Transverse colon (tissue), 4 donors: ENCODE measurements at regions not wholly inside any gene's neighbourhood (a gene's known extent, or its start where the extent isn't known, plus 50 kb on each side); places are given as distances from the start of the nearest gene placed in this dataset.
"Not testable (repeated sequence)": the region's sequence is repeated elsewhere in the genome, so short reads cannot be mapped to it uniquely, and the experiment has no call there.

Source experiments
- DNase-seq: peaks from one replicate; pipeline ENCODE4 v3.0.0-alpha.2; 2019
- H3K27ac ChIP-seq, 4 donors: fragments of 200-600 bp; sonication (generic); 2 replicates each; pipeline ENCODE4 v1.5.1; 2016 to 2018; ENCODE audit warnings: inconsistent platforms in 4 of 4
- H3K27me3 ChIP-seq: fragments of 200-600 bp; sonication (generic); 2 replicates; pipeline ENCODE4 v1.5.1; 2017; ENCODE audit warnings: inconsistent platforms
- H3K36me3 ChIP-seq, 4 donors: fragments of 200-600 bp; sonication (generic); 2 replicates each; pipeline ENCODE4 v1.5.1; 2017 to 2019; ENCODE audit warnings: inconsistent platforms in 4 of 4
- H3K4me1 ChIP-seq, 4 donors: fragments of 200-600 bp; sonication (generic); 2 replicates each; pipeline ENCODE4 v1.5.1; 2017 to 2020; ENCODE audit warnings: inconsistent platforms in 4 of 4
- H3K4me3 ChIP-seq, 4 donors: fragments of 200-600 bp; sonication (generic); 1 replicate in 1 of 4; 2 replicates in 3 of 4; pipeline versions ENCODE4 v1.5.1 to v1.6.1; 2017 to 2019; ENCODE audit warnings: inconsistent platforms in 4 of 4
- H3K9me3 ChIP-seq, 2 donors: fragments of 200-600 bp; sonication (generic); 2 replicates each; pipeline ENCODE4 v1.5.1; 2017 to 2019; ENCODE audit warnings: inconsistent platforms in 2 of 2
- EP300 ChIP-seq: sonication (generic); formaldehyde crosslinking; IDR thresholded peaks from one replicate; pipeline ENCODE4 v1.6.1; 2017; ENCODE audit warnings: antibody characterized with exemption, low read depth
- POLR2A ChIP-seq: fragments of 450-650 bp; IDR thresholded peaks from one replicate; pipeline ENCODE4 v1.6.1; 2016; ENCODE audit warnings: antibody characterized with exemption, mild to moderate bottlenecking, moderate library complexity
- POLR2AphosphoS5 ChIP-seq, 3 donors: sonication (generic); formaldehyde crosslinking; IDR thresholded peaks; one replicate each; pipeline ENCODE4 v1.6.1; 2016; ENCODE audit warnings: antibody characterized with exemption in 3 of 3
- WGBS, 2 donors: methylation state at CpG; one replicate each; pipeline ENCODE4 v1.1.5; 2018; ENCODE audit warnings: low coverage in 1 of 2; 5-methylcytosine and 5-hydroxymethylcytosine counted together
- in situ Hi-C, 4 donors: fragments of 200-750 bp; cut with MboI; loops; one replicate each; pipeline versions ENCODE4 v1.15.0 to v1.15.1; 2017; ENCODE audit warnings: low sequenced_read_pairs in 3 of 4, low pct_ligation_motif_present in 1 of 4, low pct_unique_long_range_greater_than_20kb in 1 of 4
- intact Hi-C: fragments of 100-400 bp; cut with DNase I; formaldehyde crosslinking; loops from one replicate; pipeline ENCODE4 v1.15.1; 2023; ENCODE audit warnings: low total_unique reads
- TF ChIP-seq, protein P1 (sequence below), 5 experiments: fragments of 200-600 bp in 3 of 5; fragments of 450-650 bp in 2 of 5; sonication (generic) in 3 of 5; IDR thresholded peaks; 1 replicate in 2 of 5; 2 replicates in 3 of 5; pipeline ENCODE4 v1.5.1; 2016 to 2017; ENCODE audit warnings: antibody characterized with exemption in 5 of 5, inconsistent platforms in 3 of 5, mild to moderate bottlenecking in 2 of 5, moderate library complexity in 1 of 5

GRCh38 chr18:1304392-1304992 lies 399.8 kb downstream of the ADCYAP1 start:
- H3K27ac ChIP-seq = no peak overlapping the region
- 44% methylated on average over 4 of the region's 4 CpGs for WGBS, 2 donors
- no peak for DNase-seq
- intact Hi-C loops = no loop called here
- TF ChIP-seq POLR2A (no peak), POLR2AphosphoS5 (IDR thresholded peaks at IDR 0.05) (no peak), EP300 (no peak)
- TF ChIP-seq, protein P1, sequence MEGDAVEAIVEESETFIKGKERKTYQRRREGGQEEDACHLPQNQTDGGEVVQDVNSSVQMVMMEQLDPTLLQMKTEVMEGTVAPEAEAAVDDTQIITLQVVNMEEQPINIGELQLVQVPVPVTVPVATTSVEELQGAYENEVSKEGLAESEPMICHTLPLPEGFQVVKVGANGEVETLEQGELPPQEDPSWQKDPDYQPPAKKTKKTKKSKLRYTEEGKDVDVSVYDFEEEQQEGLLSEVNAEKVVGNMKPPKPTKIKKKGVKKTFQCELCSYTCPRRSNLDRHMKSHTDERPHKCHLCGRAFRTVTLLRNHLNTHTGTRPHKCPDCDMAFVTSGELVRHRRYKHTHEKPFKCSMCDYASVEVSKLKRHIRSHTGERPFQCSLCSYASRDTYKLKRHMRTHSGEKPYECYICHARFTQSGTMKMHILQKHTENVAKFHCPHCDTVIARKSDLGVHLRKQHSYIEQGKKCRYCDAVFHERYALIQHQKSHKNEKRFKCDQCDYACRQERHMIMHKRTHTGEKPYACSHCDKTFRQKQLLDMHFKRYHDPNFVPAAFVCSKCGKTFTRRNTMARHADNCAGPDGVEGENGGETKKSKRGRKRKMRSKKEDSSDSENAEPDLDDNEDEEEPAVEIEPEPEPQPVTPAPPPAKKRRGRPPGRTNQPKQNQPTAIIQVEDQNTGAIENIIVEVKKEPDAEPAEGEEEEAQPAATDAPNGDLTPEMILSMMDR (IDR thresholded peaks at IDR 0.05) = no peak
- no peaks in the 10 kb centered on the region for H3K4me1 ChIP-seq
- peaks cover 4% of the 10 kb centered on the region in 2 donors for H3K9me3 ChIP-seq
- no peaks in the 10 kb centered on the region for H3K36me3 ChIP-seq
- in situ Hi-C loops = no loop called here
- no peak overlapping the region for H3K4me3 ChIP-seq
- H3K27me3 ChIP-seq = no peaks in the 10 kb centered on the region

DNA sequence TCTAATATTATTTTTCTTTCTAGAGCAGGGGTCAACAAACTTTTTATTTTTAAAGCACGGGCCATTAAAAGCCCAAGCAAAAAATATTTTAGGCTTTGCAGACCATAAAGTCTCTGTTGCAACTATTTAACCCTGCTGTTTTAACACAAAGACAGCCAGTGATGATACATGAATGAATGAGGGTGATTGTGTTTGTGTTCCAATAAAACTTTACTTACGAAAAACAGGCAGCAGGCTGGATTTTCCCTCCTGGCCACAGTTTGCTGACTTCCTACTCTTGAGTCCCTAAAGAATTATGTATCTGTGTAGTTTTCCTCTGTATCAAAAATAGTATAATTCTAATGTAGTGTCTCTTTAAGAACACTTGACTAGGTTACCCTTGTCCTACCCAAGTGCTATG lies 402.0 kb downstream of the ADCYAP1 start:
- WGBS, 2 donors = 52 to 62% methylated on average over 2 of the region's 2 CpGs
- peaks cover 0 to 4% of the 10 kb centered on the region in 2 donors for H3K9me3 ChIP-seq
- H3K4me3 ChIP-seq = no peak overlapping the region
- TF ChIP-seq POLR2A = no peak
- no peak for TF ChIP-seq POLR2AphosphoS5 (IDR thresholded peaks at IDR 0.05)
- TF ChIP-seq, protein P1 (IDR thresholded peaks at IDR 0.05) = no peak
- TF ChIP-seq EP300 = no peak
- H3K27me3 ChIP-seq = no peaks in the 10 kb centered on the region
- no peaks in the 10 kb centered on the region for H3K36me3 ChIP-seq
- intact Hi-C loops (no loop called here), in situ Hi-C loops (no loop called here)
- no peaks in the 10 kb centered on the region for H3K4me1 ChIP-seq
- DNase-seq = no peak
- no peak overlapping the region for H3K27ac ChIP-seq

GRCh38 chr18:1308686-1309085 lies 404.0 kb downstream of the ADCYAP1 start:
- in situ Hi-C loops = no loop called here
- TF ChIP-seq EP300 (no peak), POLR2A (no peak)

GRCh38 chr18:1311376-1311775 lies 406.7 kb downstream of the ADCYAP1 start:
- WGBS, 2 donors = 69 to 71% methylated on average over 2 of the region's 2 CpGs
- in situ Hi-C loops = no loop called here
- intact Hi-C loops = no loop called here

More at GRCh38 chr18:1308686-1309085, 404.0 kb downstream of the ADCYAP1 start:
- Histone ChIP-seq H3K4me1 (no peaks in the 10 kb centered on the region), H3K27me3 (no peaks in the 10 kb centered on the region), H3K27ac (no peak overlapping the region), H3K9me3 (peaks cover 0 to 4% of the 10 kb centered on the region in 2 donors), H3K4me3 (no peak overlapping the region), H3K36me3 (no peaks in the 10 kb centered on the region)
- 73 to 77% methylated on average over 5 of the region's 5 CpGs for WGBS, 2 donors
- DNase-seq = no peak
- intact Hi-C loops = no loop called here

GRCh38 chr18:1335345-1335744 lies 430.7 kb downstream of the ADCYAP1 start:
- H3K4me1 ChIP-seq, H3K27ac ChIP-seq, H3K27me3 ChIP-seq, H3K4me3 ChIP-seq, intact Hi-C loops, H3K9me3 ChIP-seq, in situ Hi-C loops, DNase-seq, H3K36me3 ChIP-seq: not testable (repeated sequence)
- WGBS, 2 donors = 75% methylated on average over 11 of the region's 11 CpGs; no CpG with 5 or more reads in 1 of the 2 donors

More at GRCh38 chr18:1311376-1311775, 406.7 kb downstream of the ADCYAP1 start:
- H3K4me1 ChIP-seq = no peaks in the 10 kb centered on the region
- H3K27ac ChIP-seq = no peak overlapping the region
- H3K4me3 ChIP-seq = no peak overlapping the region
- TF ChIP-seq, protein P1 (IDR thresholded peaks at IDR 0.05) = no peak
- no peak for TF ChIP-seq POLR2A
- TF ChIP-seq POLR2AphosphoS5 (IDR thresholded peaks at IDR 0.05) = no peak
- TF ChIP-seq EP300 = no peak
- no peaks in the 10 kb centered on the region for H3K27me3 ChIP-seq
- no peak for DNase-seq
- H3K9me3 ChIP-seq = peaks cover 0 to 4% of the 10 kb centered on the region in 2 donors
- H3K36me3 ChIP-seq = no peaks in the 10 kb centered on the region
